EH (cell line): ENCODE measurements at regions not wholly inside any gene's neighbourhood (a gene's known extent, or its start where the extent isn't known, plus 50 kb on each side); places are given as distances from the start of the nearest gene placed in this dataset.
"Not testable (repeated sequence)": the region's sequence is repeated elsewhere in the genome, so short reads cannot be mapped to it uniquely, and the experiment has no call there.

ENCODE experiments used
- DNase-seq: peaks from one replicate; pipeline ENCODE4 v3.0.0-alpha.2; 2015; ENCODE audit warnings: low read depth

DNA sequence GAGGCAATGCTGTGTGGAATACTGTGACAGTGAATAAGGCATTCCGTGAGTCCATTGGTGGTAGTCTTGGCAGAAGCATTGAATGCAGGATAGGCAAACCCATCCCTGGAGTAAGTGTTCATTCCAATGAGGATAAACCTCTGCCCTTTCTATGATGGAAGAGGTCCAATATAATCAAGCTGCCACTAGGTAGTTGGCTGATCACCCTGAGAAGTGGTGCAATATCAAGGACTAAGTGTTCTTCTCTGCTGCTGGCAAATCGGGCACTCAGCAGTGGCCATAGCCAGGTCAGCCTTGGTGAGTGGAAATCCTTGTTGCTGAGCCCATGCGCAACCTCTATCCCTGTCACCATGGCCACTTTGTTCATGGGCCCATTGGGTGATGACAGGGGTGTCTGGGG is 70.1 kb downstream of the FBXO4 start:
- DNase-seq, result no peak

DNA sequence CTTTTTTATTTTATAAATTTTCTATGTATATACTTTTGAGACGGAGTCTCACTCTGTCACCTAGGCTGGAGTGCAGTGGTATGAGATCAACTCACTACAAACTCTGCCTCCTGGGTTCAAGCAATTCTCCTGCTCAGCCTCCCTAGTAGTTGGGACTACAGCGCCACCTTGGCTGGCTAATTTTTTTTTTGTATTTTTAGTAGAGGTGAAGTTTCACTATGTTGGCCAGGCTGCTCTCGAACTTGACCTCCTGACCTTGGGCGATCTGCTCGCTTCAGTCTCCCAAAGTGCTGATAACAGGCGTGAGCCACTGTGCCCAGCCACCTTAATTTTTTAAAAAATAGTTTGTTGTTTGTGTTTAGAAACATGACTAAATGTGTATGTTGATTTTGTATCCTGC is 76.6 kb downstream of the FBXO4 start:
- no peak for DNase-seq

GRCh38 chr5:42003852-42004251 is 78.8 kb downstream of the FBXO4 start:
- not testable (repeated sequence) for DNase-seq

DNA sequence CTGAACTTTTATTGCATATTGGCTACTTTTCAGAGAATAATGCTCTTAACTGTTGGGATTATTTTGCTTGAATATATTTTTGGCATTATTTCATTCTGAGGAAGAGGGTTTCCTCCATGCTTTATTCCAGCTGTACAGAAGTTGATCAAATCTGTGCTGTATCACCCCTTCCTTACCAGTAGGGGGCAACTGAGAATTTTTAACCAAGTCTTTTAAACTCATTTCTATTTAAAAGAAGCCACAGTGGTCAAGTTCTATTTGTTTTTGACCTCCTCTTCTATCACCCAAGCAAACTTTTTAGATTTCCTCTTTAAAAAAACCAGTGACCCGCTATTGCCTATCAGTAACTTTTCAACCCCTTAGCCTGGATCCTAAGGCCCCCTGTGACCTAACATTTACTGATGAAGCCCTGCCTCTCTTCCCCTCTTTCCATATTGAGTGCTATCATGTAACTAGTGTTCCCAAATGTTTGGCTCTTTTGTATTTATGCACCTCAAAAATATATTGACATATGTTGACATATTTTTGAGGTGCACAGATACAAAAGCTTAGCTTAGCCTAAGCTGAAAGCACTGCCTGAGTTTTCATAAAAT is 80.6 kb downstream of the FBXO4 start:
- peak; percentile 28 for DNase-seq

GRCh38 chr5:42013561-42013960 is 88.5 kb downstream of the FBXO4 start:
- no peak for DNase-seq

DNA sequence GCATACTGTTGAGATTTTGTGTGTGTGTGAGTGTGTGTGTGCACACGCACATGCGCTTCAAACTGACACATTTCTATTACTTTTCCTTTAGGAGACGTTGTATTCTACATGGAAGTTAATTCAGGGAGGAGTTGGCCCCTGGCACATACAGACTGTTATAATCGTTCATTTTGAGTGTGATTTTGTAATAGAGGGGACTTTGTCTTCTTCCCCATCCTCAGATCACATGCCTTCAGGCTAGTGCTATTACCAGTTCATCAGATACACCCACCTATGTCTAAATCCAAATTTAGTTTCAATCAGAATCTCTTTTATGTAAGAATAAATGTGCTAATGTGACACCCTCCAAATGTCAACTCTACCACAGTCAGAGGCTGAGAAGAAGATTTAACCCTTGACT is 90.2 kb downstream of the FBXO4 start:
- DNase-seq, result no peak

DNA sequence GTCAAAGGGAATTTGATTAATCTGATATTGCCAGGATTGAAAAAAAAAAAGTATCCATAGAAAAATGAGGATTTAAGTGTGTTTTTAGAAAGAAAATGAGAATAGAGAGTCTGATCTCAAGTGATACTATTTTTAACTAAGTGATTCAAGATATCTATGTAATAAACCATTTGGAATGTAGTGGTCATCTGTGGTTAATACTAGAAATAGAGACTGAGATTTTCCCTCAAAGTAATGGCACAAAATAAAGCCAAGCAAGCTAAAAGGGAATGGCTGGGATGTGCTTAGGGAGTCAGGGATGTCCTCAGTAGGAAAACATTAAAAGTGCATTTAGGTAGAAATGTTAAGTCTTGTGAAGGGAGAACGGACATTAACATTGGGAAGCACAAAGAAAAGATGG is 90.6 kb downstream of the FBXO4 start:
- peak; percentile 51 for DNase-seq

DNA sequence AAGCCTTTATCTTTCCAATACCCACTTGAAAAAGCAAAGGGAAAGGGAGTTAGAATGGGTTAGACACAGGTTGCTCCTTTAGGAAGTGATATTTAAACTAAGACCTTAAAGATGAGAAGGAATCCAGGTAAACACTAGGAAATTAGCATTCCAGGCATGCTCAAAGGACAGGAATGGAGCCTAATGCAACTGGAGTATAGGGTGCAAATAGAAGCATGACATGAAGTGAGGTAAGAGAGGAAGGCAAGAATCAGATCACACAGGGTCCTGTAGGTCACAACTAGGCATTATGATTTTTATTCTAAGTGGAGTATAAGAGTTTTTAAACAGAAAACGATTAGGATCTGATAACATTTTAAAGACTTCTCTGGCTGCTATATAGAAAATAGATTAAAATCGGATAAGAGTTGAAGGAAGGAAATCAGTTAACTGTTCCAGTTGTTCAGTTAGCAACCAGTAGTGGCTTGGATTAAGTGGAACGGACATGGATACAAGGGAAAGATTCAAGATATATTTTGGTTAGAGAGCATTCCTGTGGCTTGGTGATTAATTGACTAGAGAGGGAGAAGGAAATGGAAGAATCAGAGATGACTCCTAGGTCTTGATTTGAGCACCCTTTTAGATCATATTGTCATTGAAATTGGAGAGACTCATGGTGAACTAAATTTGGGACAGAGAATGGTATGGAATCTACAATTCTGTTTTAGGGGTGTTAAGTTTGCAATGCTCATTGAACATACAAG is 95.9 kb downstream of the FBXO4 start:
- peak; percentile 59 for DNase-seq

- no peak for DNase-seq
Measured at GRCh38 chr5:42021923-42022322, 96.8 kb downstream of the FBXO4 start.

GRCh38 chr5:42022383-42022972 is 97.4 kb downstream of the FBXO4 start:
- DNase-seq, result no peak

DNA sequence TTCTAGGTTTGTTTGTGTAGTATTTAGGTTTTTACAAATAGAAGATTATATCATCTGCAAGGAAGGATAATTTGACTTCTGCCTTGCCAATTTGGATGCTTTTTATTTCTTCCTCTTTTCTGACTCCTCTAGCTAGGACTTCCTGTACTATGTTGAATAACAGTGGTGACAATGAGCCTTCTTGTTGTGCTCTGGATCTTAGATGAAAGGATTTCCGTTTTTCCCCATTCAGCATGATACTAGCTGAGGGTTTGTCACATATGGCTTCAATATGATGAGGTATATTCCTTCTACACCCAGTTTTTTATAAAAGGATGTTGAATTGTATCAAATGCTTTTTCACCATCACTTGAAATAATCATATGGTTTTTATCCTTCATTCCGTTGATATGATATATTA is 101.4 kb downstream of the FBXO4 start:
- DNase-seq, result no peak

DNA sequence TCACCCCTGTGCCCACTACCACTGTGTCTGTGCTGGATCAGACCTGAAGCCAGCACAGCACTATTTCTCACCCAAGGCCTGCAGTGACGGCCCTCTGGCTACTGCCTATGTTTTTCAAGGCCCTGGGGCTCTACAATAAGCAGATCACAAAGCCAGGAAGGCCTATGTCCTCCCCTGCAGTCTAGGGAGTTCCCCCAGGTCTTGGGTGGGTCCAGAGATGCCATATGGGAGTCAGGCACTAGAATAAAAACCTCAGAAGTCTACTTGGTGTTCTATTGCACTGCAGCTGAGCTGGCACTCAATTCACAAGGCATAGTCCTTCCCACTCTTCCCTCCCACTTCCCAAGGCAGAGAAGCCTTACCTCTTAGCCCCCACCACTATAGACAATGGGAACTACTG is 107.1 kb downstream of the FBXO4 start:
- DNase-seq, result no peak

GRCh38 chr5:42035526-42035925 is 110.4 kb downstream of the FBXO4 start:
- no peak for DNase-seq

DNA sequence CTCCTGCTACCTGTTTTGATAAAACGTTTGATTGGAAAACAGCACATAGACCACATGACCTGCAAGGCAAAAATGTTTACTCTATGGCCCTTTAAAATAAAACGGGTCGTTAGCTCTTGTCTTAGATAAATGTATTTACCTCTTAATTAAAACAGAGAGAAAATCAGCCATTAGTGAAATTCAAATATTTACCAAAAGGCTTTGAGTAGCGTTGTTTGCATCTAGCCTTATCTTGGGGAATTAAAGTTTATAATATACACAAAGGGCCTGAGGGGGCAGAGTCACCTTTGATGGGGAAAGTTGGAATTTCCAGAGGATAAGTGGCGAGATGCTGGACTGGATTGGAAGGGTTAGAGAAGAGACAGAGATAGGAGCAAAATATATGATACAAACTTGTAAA is 111.3 kb downstream of the FBXO4 start:
- DNase-seq, result no peak

GRCh38 chr5:42037379-42037932 is 112.4 kb downstream of the FBXO4 start:
- no peak for DNase-seq

GRCh38 chr5:42043400-42043799 is 118.3 kb downstream of the FBXO4 start:
- DNase-seq, result no peak

DNA sequence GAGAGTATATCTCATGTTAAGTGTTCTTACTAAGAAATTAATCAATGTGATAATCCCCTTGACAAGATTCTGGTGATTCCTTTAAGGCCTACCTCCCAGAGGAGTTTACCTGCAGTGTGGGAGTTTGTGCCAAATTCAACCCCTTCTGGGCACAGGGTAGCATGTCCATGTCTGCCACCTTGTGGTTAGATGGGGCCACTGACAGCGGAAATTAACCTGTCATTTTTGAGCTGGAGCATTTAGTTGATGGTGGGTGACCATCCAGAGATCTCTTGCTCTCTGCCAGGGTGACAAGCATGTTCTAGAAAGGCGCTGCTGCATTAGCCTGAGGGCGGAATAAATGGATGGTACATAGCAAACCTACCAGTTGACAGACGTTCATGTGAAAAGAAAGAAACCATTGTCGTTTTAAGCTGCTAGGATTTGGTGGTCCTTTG is 132.2 kb downstream of the FBXO4 start:
- peak; percentile 46 for DNase-seq

- no peak for DNase-seq
Measured at GRCh38 chr5:42059291-42059690, 134.2 kb downstream of the FBXO4 start.

GRCh38 chr5:42059778-42060464 is 134.8 kb downstream of the FBXO4 start:
- DNase-seq, result no peak

- no peak for DNase-seq
Measured at GRCh38 chr5:42061121-42061520, 136.0 kb downstream of the FBXO4 start.

- DNase-seq, result no peak
Measured at GRCh38 chr5:42064821-42065220, 139.7 kb downstream of the FBXO4 start.

- DNase-seq, result no peak
Measured at GRCh38 chr5:42066131-42066530, 141.1 kb downstream of the FBXO4 start.

GRCh38 chr5:42074353-42074752 is 149.3 kb downstream of the FBXO4 start:
- no peak for DNase-seq
